Trophoblast cell (in vitro differentiated cells and primary cell): ENCODE measurements at regions not wholly inside any gene's neighbourhood (a gene's known extent, or its start where the extent isn't known, plus 50 kb on each side); places are given as distances from the start of the nearest gene placed in this dataset.

Source experiments
- DNase-seq, 2 donors: peaks; one replicate each; pipeline ENCODE4 v3.0.0-alpha.2; 2016
- H2AFZ ChIP-seq: 2 replicates; pipeline ENCODE4 v1.6.1; 2013; ENCODE audit warnings: low read length, moderate library complexity, mild to moderate bottlenecking; ENCODE audit not compliant: insufficient read depth, poor library complexity
- H2AK5ac ChIP-seq: 2 replicates; pipeline ENCODE4 v1.6.1; 2013; ENCODE audit warnings: mild to moderate bottlenecking, low read length
- H2BK120ac ChIP-seq: 2 replicates; pipeline ENCODE4 v1.6.1; 2013; ENCODE audit warnings: low read length, mild to moderate bottlenecking, moderate library complexity; ENCODE audit not compliant: insufficient read depth, poor library complexity
- H2BK12ac ChIP-seq: 2 replicates; pipeline ENCODE4 v1.6.1; 2013; ENCODE audit warnings: mild to moderate bottlenecking, low read length, moderate library complexity
- H2BK5ac ChIP-seq: 2 replicates; pipeline ENCODE4 v1.6.1; 2013; ENCODE audit warnings: low read length, low read depth, moderate library complexity, mild to moderate bottlenecking; ENCODE audit not compliant: poor library complexity
- H3K14ac ChIP-seq: 2 replicates; pipeline ENCODE4 v1.6.1; 2013; ENCODE audit warnings: mild to moderate bottlenecking, low read length
- H3K18ac ChIP-seq: 2 replicates; pipeline ENCODE4 v1.6.1; 2013; ENCODE audit warnings: mild to moderate bottlenecking, low read length
- H3K23ac ChIP-seq: 2 replicates; pipeline ENCODE4 v1.6.1; 2013; ENCODE audit warnings: low read length
- H3K27ac ChIP-seq: 2 replicates; pipeline ENCODE4 v1.5.1; 2013; ENCODE audit warnings: low read depth, mild to moderate bottlenecking, inconsistent platforms, low read length, moderate library complexity
- H3K27me3 ChIP-seq: 2 replicates; pipeline ENCODE4 v1.6.1; 2013; ENCODE audit warnings: inconsistent platforms, mild to moderate bottlenecking, low read length, moderate library complexity; ENCODE audit not compliant: insufficient read depth
- H3K36me3 ChIP-seq, 2 experiments: 1 replicate in 1 of 2; 2 replicates in 1 of 2; pipeline ENCODE4 v1.6.1; 2013; ENCODE audit warnings: low read length in 2 of 2, mild to moderate bottlenecking in 2 of 2, moderate library complexity in 1 of 2; ENCODE audit not compliant: insufficient read depth in 2 of 2, control insufficient read depth in 1 of 2
- H3K4ac ChIP-seq: 2 replicates; pipeline ENCODE4 v1.6.1; 2013; ENCODE audit warnings: low read depth, mild to moderate bottlenecking, low read length, moderate library complexity
- H3K4me1 ChIP-seq, 2 experiments: 1 replicate in 1 of 2; 2 replicates in 1 of 2; pipeline ENCODE4 v1.6.1; 2013; ENCODE audit warnings: low read length in 2 of 2, mild to moderate bottlenecking in 2 of 2, moderate library complexity in 1 of 2; ENCODE audit not compliant: insufficient read depth in 2 of 2, control insufficient read depth in 1 of 2
- H3K4me2 ChIP-seq: 2 replicates; pipeline ENCODE4 v1.6.1; 2013; ENCODE audit warnings: inconsistent platforms, mild to moderate bottlenecking, low read length, moderate library complexity
- H3K4me3 ChIP-seq: 2 replicates; pipeline ENCODE4 v1.5.1; 2013; ENCODE audit warnings: mild to moderate bottlenecking, low read depth, low read length, inconsistent platforms
- H3K79me1 ChIP-seq: one replicate; pipeline ENCODE4 v1.6.1; 2013; ENCODE audit warnings: low read length
- H3K79me2 ChIP-seq: 2 replicates; pipeline ENCODE4 v1.6.1; 2013; ENCODE audit warnings: low read length, mild to moderate bottlenecking; ENCODE audit not compliant: control insufficient read depth, insufficient read depth, poor library complexity
- H3K9ac ChIP-seq: 2 replicates; pipeline ENCODE4 v1.6.1; 2013; ENCODE audit warnings: mild to moderate bottlenecking, low read length
- H3K9me3 ChIP-seq: 2 replicates; pipeline ENCODE4 v1.6.1; 2013; ENCODE audit warnings: low read depth, mild to moderate bottlenecking, control low read depth, inconsistent platforms, low read length; ENCODE audit not compliant: insufficient read depth
- H4K12ac ChIP-seq: 2 replicates; pipeline ENCODE4 v1.6.1; 2013; ENCODE audit warnings: low read depth, mild to moderate bottlenecking, low read length, moderate library complexity
- H4K8ac ChIP-seq: 2 replicates; pipeline ENCODE4 v1.6.1; 2013; ENCODE audit warnings: low read depth, mild to moderate bottlenecking, low read length, moderate library complexity
- H4K91ac ChIP-seq: one replicate; pipeline ENCODE4 v1.6.1; 2013; ENCODE audit warnings: low read depth, mild to moderate bottlenecking, low read length, moderate library complexity
- WGBS: extraction: QIAGEN DNeasy Blood & Tissue Kit; methylation state at CpG from one replicate; pipeline ENCODE4 v1.1.7; 2013; ENCODE audit warnings: missing lambda C conversion rate; ENCODE audit not compliant: insufficient read length, insufficient coverage; ENCODE audit errors: extremely low coverage; 5-methylcytosine and 5-hydroxymethylcytosine counted together

GRCh38 chr2:147603447-147603846, 241.4 kb upstream of the ACVR2A start:
- Histone ChIP-seq H3K27me3 (no peaks in the 10 kb centered on the region), H3K4me3 (no peak overlapping the region), H2BK5ac (no peak overlapping the region), H3K4ac (no peak overlapping the region), H3K9me3 (no peaks in the 10 kb centered on the region), H4K91ac (no peak overlapping the region), H3K9ac (no peak overlapping the region), H2AK5ac (no peak overlapping the region), H3K4me2 (no peak overlapping the region), H3K36me3 (no peaks in the 10 kb centered on the region), H2AFZ (no peak overlapping the region), H3K27ac (peak overlapping the region; percentile 18), H4K8ac (no peak overlapping the region), H3K14ac (no peak overlapping the region), H3K79me2 (no peaks in the 10 kb centered on the region), H3K23ac (no peak overlapping the region), H3K4me1 (peaks cover 7 to 8% of the 10 kb centered on the region in 2 experiments), H3K18ac (no peak overlapping the region), H2BK120ac (no peak overlapping the region), H3K79me1 (peaks cover 3% of the 10 kb centered on the region), H4K12ac (no peak overlapping the region), H2BK12ac (no peak overlapping the region)
- peak; percentile 54 to 88 for DNase-seq
- no CpG with 5 or more reads among the region's 1 CpG for WGBS

DNA sequence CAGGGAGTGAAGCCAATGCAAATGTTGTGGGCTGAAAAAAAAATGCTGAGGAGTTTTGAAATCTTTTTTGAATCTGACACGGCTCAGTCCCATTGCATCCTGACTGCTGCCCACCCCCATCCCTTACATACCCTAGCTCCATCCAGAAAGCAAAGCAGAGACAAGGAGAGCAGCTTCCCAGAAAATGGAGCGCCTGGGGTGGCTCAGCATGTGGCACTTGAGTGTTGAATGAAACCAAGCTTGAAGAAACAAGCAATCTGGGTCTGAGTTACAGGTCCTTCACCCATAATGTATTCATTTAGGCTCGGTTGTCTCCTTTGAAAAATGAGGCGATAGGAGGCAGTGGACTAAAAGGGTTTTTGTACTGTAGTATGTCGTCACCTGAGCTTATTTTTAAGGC, 244.2 kb upstream of the ACVR2A start:
- no CpG with 5 or more reads among the region's 5 CpGs for WGBS
- no peak overlapping the region for H2AFZ ChIP-seq

GRCh38 chr2:147600223-147600622, 244.6 kb upstream of the ACVR2A start:
- H3K9ac ChIP-seq = no peak overlapping the region
- H2BK120ac ChIP-seq = no peak overlapping the region
- no peak overlapping the region for H3K23ac ChIP-seq
- H3K18ac ChIP-seq = no peak overlapping the region
- H3K4me1 ChIP-seq = peaks cover 7 to 9% of the 10 kb centered on the region in 2 experiments
- no peak overlapping the region for H3K14ac ChIP-seq
- H3K4ac ChIP-seq = no peak overlapping the region
- no peak overlapping the region for H4K91ac ChIP-seq
- H3K36me3 ChIP-seq = no peaks in the 10 kb centered on the region
- no peaks in the 10 kb centered on the region for H3K9me3 ChIP-seq
- no peak overlapping the region for H2AK5ac ChIP-seq
- no peaks in the 10 kb centered on the region for H3K27me3 ChIP-seq
- H3K4me3 ChIP-seq = no peak overlapping the region
- peaks cover 3% of the 10 kb centered on the region for H3K79me1 ChIP-seq
- H4K12ac ChIP-seq = no peak overlapping the region
- no peaks in the 10 kb centered on the region for H3K79me2 ChIP-seq
- no peak overlapping the region for H4K8ac ChIP-seq
- H2BK12ac ChIP-seq = no peak overlapping the region
- WGBS = no CpG with 5 or more reads among the region's 7 CpGs
- H2AFZ ChIP-seq = no peak overlapping the region
- H2BK5ac ChIP-seq = no peak overlapping the region
- no peak overlapping the region for H3K4me2 ChIP-seq
- DNase-seq = no peak
- H3K27ac ChIP-seq = no peak overlapping the region

More for the DNA sequence above, 244.2 kb upstream of the ACVR2A start:
- Histone ChIP-seq H3K14ac (no peak overlapping the region), H2BK120ac (no peak overlapping the region), H3K27me3 (no peaks in the 10 kb centered on the region), H3K4me3 (no peak overlapping the region), H3K4me1 (peaks cover 7 to 9% of the 10 kb centered on the region in 2 experiments), H4K8ac (no peak overlapping the region), H3K23ac (no peak overlapping the region), H3K4ac (no peak overlapping the region), H3K4me2 (no peak overlapping the region), H3K79me1 (peaks cover 3% of the 10 kb centered on the region), H2BK12ac (no peak overlapping the region), H3K27ac (no peak overlapping the region), H3K9ac (no peak overlapping the region), H2AK5ac (no peak overlapping the region), H4K91ac (no peak overlapping the region), H3K36me3 (no peaks in the 10 kb centered on the region), H4K12ac (no peak overlapping the region), H3K79me2 (no peaks in the 10 kb centered on the region), H3K18ac (no peak overlapping the region), H2BK5ac (no peak overlapping the region), H3K9me3 (no peaks in the 10 kb centered on the region)
- no peak for DNase-seq

- Histone ChIP-seq H2AK5ac (no peak overlapping the region), H2AFZ (no peak overlapping the region), H3K27ac (no peak overlapping the region), H4K8ac (no peak overlapping the region), H3K4ac (no peak overlapping the region), H2BK120ac (no peak overlapping the region), H2BK5ac (no peak overlapping the region), H3K36me3 (no peaks in the 10 kb centered on the region), H3K27me3 (no peaks in the 10 kb centered on the region), H3K9ac (no peak overlapping the region), H3K4me3 (no peak overlapping the region), H3K4me1 (peaks cover 6 to 7% of the 10 kb centered on the region in 2 experiments), H4K91ac (no peak overlapping the region), H3K4me2 (no peak overlapping the region), H3K14ac (no peak overlapping the region), H3K79me1 (peaks cover 3% of the 10 kb centered on the region), H3K18ac (no peak overlapping the region), H3K79me2 (no peaks in the 10 kb centered on the region), H3K23ac (no peak overlapping the region), H3K9me3 (no peaks in the 10 kb centered on the region), H4K12ac (no peak overlapping the region), H2BK12ac (no peak overlapping the region)
- DNase-seq = no peak
- WGBS = no CpG with 5 or more reads among the region's 4 CpGs
Observed at GRCh38 chr2:147595200-147595599, 249.6 kb upstream of the ACVR2A start.
